ENCODE measurements at regions not wholly inside any gene's neighbourhood (a gene's known extent, or its start where the extent isn't known, plus 50 kb on each side); places are given as distances from the start of the nearest gene placed in this dataset.

DNA sequence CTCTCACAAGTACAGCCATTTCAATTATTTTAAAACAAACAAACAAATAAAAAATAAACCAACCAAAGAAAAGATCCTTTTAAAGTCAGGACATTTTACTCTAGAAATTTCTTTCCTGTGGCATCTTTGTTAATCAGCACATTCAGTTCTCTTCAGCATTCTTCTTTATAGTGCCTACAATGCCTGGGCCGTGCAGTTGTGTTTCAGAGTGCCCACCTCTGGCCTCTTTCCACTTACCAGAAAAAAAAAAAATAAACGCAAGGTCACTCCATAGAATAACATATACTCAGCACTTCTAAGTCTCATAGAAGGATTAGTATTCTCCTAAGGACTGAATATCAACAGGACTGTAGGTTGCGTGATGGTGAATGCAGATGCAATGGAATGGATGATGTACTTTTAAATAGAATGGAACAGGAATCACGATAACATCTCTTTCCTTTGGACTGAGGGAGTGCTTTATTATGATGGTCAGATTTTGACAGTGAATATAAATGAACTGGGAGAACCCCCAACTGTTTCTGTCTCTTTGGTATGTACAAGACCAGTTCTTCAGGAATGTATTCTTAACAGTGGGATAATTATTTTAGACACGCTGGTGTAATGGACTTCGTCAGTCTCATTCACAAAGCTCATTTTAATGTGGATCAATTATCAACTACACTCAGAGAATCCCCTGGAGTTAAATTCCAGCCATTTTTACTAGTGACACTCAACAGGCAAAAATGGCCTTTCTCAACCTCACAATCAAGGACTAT lies 125.0 kb upstream of the NBEA start:
- H3K36me3 ChIP-seq (ENCODE audit: control insufficient read depth, insufficient read depth, low read length): no peaks in the 10 kb centered on the region
- no peak overlapping the region for H3K4me3 ChIP-seq (ENCODE audit: extremely low read depth, insufficient read depth, low read length, poor library complexity, severe bottlenecking)
- peak overlapping the region; percentile 66 for H3K27ac ChIP-seq (ENCODE audit: low read depth, low read length, severe bottlenecking)
- H3K9me3 ChIP-seq (ENCODE audit: control insufficient read depth, low read length): peaks cover 5% of the 10 kb centered on the region
- peaks cover 6% of the 10 kb centered on the region for H3K4me1 ChIP-seq (ENCODE audit: control insufficient read depth, insufficient read depth, low read length, poor library complexity, severe bottlenecking)
- WGBS, 2 experiments (ENCODE audit: insufficient coverage in 2 of 2): 72 to 86% methylated on average over 1 to 2 of the region's 6 CpGs

DNA sequence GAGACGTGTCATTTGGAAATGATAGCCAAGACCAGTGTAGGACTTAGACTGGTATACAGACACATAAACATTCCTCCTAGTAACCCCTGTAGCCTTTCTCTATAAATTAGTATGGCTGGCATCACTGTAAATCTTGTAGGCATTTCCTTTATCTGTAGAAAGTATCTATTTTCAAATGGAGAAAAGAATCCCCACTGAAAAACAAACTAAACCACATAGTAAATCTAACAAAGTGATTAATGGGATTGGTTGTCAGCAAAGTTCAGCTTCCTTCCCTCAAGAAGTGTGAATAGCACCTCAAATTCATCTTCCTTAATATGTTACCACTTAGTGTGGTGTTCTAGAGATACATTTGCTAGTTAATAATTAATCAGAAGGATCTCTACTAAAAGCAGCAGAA lies 119.4 kb upstream of the NBEA start:
- Histone ChIP-seq H3K9me3 (ENCODE audit: control insufficient read depth, low read length) (no peaks in the 10 kb centered on the region), H3K4me1 (ENCODE audit: control insufficient read depth, insufficient read depth, low read length, poor library complexity, severe bottlenecking) (no peaks in the 10 kb centered on the region), H3K27ac (ENCODE audit: low read depth, low read length, severe bottlenecking) (no peak overlapping the region), H3K36me3 (ENCODE audit: control insufficient read depth, insufficient read depth, low read length) (no peaks in the 10 kb centered on the region), H3K4me3 (ENCODE audit: extremely low read depth, insufficient read depth, low read length, poor library complexity, severe bottlenecking) (no peak overlapping the region)
- no CpG with 5 or more reads among the region's 1 CpG for WGBS, 2 experiments (ENCODE audit: insufficient coverage in 2 of 2)

DNA sequence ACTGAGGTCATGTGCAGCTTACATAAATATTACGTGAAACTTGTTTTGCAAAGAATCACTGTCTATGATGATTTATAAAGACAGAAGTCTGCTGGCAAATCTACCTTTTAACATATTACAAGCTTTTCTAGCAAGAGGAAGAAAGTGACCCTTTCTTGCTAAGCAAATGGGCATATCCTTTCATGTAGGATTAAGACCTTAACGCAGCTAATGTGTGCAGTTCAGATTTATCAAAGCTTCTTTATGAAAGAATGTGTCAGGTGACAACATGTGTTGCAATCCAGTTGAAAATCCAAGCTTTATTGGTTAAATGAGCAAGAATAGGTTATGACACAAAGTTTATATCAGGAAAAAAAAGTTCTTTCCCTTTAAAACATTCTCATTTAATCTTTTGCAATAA lies 115.6 kb upstream of the NBEA start:
- no peaks in the 10 kb centered on the region for H3K36me3 ChIP-seq (ENCODE audit: control insufficient read depth, insufficient read depth, low read length)
- H3K4me1 ChIP-seq (ENCODE audit: control insufficient read depth, insufficient read depth, low read length, poor library complexity, severe bottlenecking): no peaks in the 10 kb centered on the region
- H3K27ac ChIP-seq (ENCODE audit: low read depth, low read length, severe bottlenecking): no peak overlapping the region
- WGBS, 2 experiments (ENCODE audit: insufficient coverage in 2 of 2): 100% methylated on average over 1 of the region's 2 CpGs; no CpG with 5 or more reads in 1 of the 2 experiments
- no peak overlapping the region for H3K4me3 ChIP-seq (ENCODE audit: extremely low read depth, insufficient read depth, low read length, poor library complexity, severe bottlenecking)
- H3K9me3 ChIP-seq (ENCODE audit: control insufficient read depth, low read length): no peaks in the 10 kb centered on the region

DNA sequence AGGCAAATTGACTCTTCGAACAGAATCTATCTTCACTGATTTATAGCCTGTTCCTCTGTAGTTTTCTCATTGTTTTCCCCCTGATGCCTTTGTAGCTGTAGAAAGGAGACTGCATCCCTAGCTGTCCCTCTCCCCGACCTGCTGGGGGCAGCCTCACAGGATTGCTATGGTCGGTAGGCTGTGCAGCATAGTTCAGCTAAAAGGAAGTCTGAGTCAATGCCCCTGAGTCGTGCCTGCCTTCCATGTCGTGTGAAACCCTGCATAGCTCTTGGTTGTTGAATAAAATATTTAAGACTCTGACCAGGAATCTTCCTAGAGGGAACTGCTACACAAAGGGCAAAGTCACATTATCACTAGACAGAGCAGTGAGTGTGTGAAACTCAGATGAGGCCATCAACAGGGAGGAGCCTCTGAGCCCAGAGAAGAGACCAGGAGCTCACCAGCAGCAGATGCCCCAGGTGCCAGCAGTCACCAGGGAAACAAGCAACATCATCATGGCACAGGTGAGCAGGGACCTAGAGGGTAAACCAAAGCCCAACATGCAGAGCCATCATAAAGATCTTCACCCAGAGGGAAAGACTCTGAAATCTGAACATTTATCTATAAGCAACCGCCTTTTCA lies 108.4 kb upstream of the NBEA start:
- no peaks in the 10 kb centered on the region for H3K4me1 ChIP-seq (ENCODE audit: control insufficient read depth, insufficient read depth, low read length, poor library complexity, severe bottlenecking)
- H3K27ac ChIP-seq (ENCODE audit: low read depth, low read length, severe bottlenecking): no peak overlapping the region
- 40 to 60% methylated on average over 1 to 4 of the region's 6 CpGs for WGBS, 2 experiments (ENCODE audit: insufficient coverage in 2 of 2)
- no peaks in the 10 kb centered on the region for H3K9me3 ChIP-seq (ENCODE audit: control insufficient read depth, low read length)
- H3K36me3 ChIP-seq (ENCODE audit: control insufficient read depth, insufficient read depth, low read length): no peaks in the 10 kb centered on the region
- no peak overlapping the region for H3K4me3 ChIP-seq (ENCODE audit: extremely low read depth, insufficient read depth, low read length, poor library complexity, severe bottlenecking)

DNA sequence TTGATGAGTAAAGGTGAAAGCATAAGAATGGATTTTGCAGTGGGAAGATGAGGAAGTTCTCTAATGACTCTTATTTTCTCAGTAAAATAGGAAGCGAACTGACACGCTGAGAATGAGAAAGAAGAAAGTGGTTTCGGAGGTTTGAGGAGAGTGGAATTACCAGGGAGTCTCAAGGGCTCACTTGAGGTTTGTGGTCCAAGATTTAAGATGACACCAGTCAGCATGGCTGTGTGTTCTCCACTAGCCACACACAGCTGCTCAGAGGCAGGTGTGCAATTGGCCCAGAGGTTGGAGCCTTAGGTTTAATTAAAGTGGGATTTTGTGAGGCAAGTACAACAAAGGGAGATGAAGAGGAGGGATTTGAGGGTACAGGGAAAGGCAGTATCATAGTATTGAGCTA lies 99.6 kb upstream of the NBEA start:
- no peak overlapping the region for H3K4me3 ChIP-seq (ENCODE audit: extremely low read depth, insufficient read depth, low read length, poor library complexity, severe bottlenecking)
- no peak overlapping the region for H3K27ac ChIP-seq (ENCODE audit: low read depth, low read length, severe bottlenecking)
- H3K9me3 ChIP-seq (ENCODE audit: control insufficient read depth, low read length): no peaks in the 10 kb centered on the region
- WGBS, 2 experiments (ENCODE audit: insufficient coverage in 2 of 2): 83 to 93% methylated on average over 3 of the region's 3 CpGs
- H3K4me1 ChIP-seq (ENCODE audit: control insufficient read depth, insufficient read depth, low read length, poor library complexity, severe bottlenecking): no peaks in the 10 kb centered on the region
- no peaks in the 10 kb centered on the region for H3K36me3 ChIP-seq (ENCODE audit: control insufficient read depth, insufficient read depth, low read length)

DNA sequence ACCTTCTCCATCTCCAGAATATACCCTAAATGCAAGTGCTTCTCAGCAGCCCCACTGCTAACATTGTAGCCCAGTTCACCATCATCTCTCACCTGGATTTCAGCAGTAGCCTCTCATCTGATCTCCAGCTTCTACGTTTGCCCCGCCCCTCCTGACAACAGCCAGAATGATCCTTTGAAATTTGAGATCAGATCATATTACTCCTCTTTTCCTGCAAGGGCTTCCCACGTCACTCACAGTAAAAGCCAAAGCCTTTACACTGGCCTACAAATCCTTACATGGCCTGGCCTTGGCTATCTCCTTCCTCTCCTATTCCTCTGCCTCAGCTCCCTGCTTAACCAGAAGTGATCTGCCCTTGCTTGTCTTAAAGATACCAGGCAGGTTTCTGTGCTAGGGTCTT lies 94.3 kb upstream of the NBEA start:
- H3K36me3 ChIP-seq (ENCODE audit: control insufficient read depth, insufficient read depth, low read length): no peaks in the 10 kb centered on the region
- H3K4me3 ChIP-seq (ENCODE audit: extremely low read depth, insufficient read depth, low read length, poor library complexity, severe bottlenecking): no peak overlapping the region
- H3K9me3 ChIP-seq (ENCODE audit: control insufficient read depth, low read length): no peaks in the 10 kb centered on the region
- 71 to 85% methylated on average over 3 of the region's 3 CpGs for WGBS, 2 experiments (ENCODE audit: insufficient coverage in 2 of 2)
- H3K27ac ChIP-seq (ENCODE audit: low read depth, low read length, severe bottlenecking): no peak overlapping the region
- no peaks in the 10 kb centered on the region for H3K4me1 ChIP-seq (ENCODE audit: control insufficient read depth, insufficient read depth, low read length, poor library complexity, severe bottlenecking)

DNA sequence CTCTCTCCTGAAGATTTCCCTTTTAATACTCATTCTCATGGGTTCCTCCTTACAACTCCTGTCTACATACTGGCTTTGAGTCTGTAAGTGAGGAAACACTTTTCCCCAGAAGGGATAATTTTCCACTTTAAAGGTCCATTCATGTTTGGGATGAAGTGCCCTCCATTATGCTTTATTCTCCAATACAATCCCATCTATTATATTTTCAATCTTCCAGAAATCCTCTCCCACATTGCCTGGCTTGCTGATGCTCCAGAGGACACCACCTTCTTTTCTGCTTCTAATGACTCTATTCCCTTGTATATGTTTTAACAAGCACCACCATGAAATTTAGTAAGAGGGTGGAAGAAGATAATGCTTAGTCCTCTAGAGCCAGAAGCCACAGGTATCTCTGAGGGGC lies 92.7 kb upstream of the NBEA start:
- no peaks in the 10 kb centered on the region for H3K36me3 ChIP-seq (ENCODE audit: control insufficient read depth, insufficient read depth, low read length)
- H3K4me3 ChIP-seq (ENCODE audit: extremely low read depth, insufficient read depth, low read length, poor library complexity, severe bottlenecking): no peak overlapping the region
- no peaks in the 10 kb centered on the region for H3K9me3 ChIP-seq (ENCODE audit: control insufficient read depth, low read length)
- H3K4me1 ChIP-seq (ENCODE audit: control insufficient read depth, insufficient read depth, low read length, poor library complexity, severe bottlenecking): no peaks in the 10 kb centered on the region
- no peak overlapping the region for H3K27ac ChIP-seq (ENCODE audit: low read depth, low read length, severe bottlenecking)

DNA sequence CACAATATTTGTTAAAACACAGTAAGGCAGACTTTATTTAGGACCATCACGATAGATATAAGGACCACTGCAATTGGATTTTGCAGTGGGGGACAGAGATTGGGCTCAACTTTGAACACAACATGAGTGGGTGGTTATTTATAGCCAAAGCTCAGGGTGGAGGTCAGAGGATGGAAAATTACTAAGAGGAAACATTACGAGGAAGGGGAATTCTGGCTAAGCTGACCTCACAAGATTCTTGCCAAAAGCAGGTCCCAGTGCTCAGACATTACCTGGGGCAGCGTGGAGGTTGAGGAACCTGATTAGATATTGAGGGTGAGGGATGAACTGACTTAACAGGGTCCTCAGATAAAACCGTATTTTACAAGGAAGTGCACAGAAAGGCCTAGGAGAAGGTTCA lies 88.9 kb upstream of the NBEA start:
- Histone ChIP-seq H3K4me3 (ENCODE audit: extremely low read depth, insufficient read depth, low read length, poor library complexity, severe bottlenecking) (no peak overlapping the region), H3K27ac (ENCODE audit: low read depth, low read length, severe bottlenecking) (no peak overlapping the region), H3K4me1 (ENCODE audit: control insufficient read depth, insufficient read depth, low read length, poor library complexity, severe bottlenecking) (no peaks in the 10 kb centered on the region), H3K9me3 (ENCODE audit: control insufficient read depth, low read length) (no peaks in the 10 kb centered on the region), H3K36me3 (ENCODE audit: control insufficient read depth, insufficient read depth, low read length) (no peaks in the 10 kb centered on the region)
- 92 to 95% methylated on average over 2 to 3 of the region's 4 CpGs for WGBS, 2 experiments (ENCODE audit: insufficient coverage in 2 of 2)

DNA sequence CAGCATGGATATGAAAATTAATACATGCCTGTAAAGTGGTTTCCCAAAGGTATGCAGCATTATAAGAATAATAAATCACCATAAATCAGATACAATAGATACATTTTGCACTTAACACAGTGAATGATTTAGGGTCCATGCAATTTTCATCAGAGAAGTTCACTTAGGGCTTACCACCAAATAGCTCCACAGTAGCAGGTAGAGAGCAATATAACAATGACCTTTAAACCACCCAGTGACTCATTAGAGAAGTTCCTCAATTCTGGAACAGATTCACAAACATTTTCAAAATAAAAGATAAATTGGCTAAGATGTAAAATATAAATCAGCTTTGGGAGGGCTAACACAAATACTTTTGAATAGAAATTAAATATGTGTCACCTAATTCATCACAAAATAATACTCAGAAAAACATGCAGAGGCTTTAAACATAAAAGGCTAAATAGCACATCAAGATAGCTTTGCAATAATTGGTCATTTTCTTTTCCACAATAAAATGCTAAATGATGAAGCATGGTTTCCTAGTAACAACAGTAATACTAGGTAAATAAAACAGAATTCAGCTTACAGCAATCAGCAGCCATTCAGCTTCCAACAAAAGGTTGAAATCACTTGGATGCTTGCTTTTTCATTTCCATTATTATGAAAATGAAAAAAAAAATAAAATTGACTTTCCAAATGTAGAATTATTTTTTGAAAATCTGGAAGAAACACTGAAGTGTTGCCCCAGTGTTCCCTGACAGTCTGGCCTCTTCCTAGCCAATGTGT lies 84.3 kb upstream of the NBEA start:
- H3K9me3 ChIP-seq (ENCODE audit: control insufficient read depth, low read length): no peaks in the 10 kb centered on the region
- no peaks in the 10 kb centered on the region for H3K36me3 ChIP-seq (ENCODE audit: control insufficient read depth, insufficient read depth, low read length)
- H3K27ac ChIP-seq (ENCODE audit: low read depth, low read length, severe bottlenecking): no peak overlapping the region
- H3K4me1 ChIP-seq (ENCODE audit: control insufficient read depth, insufficient read depth, low read length, poor library complexity, severe bottlenecking): no peaks in the 10 kb centered on the region
- H3K4me3 ChIP-seq (ENCODE audit: extremely low read depth, insufficient read depth, low read length, poor library complexity, severe bottlenecking): no peak overlapping the region

DNA sequence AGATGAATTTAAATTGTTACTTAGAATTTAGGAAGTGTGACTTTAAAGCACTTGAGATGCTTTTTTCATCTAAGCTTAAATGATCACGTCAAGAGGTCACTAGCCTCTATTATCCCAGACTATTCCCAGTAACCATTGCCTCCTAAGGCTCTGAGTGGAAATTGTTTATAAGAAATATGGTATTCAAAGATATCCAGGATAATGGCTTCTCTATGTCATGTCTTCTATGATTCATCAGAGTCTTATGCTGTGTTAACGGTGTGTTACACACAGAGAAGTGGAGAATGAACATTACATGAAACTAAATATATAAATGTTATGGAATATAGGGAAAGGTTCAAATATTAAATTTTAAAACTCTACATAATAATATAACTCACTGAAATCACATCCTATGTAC lies 79.8 kb upstream of the NBEA start:
- H3K4me1 ChIP-seq (ENCODE audit: control insufficient read depth, insufficient read depth, low read length, poor library complexity, severe bottlenecking): no peaks in the 10 kb centered on the region
- H3K27ac ChIP-seq (ENCODE audit: low read depth, low read length, severe bottlenecking): no peak overlapping the region
- H3K4me3 ChIP-seq (ENCODE audit: extremely low read depth, insufficient read depth, low read length, poor library complexity, severe bottlenecking): no peak overlapping the region
- H3K9me3 ChIP-seq (ENCODE audit: control insufficient read depth, low read length): no peaks in the 10 kb centered on the region
- WGBS, 2 experiments (ENCODE audit: insufficient coverage in 2 of 2): no CpG with 5 or more reads among the region's 2 CpGs
- H3K36me3 ChIP-seq (ENCODE audit: control insufficient read depth, insufficient read depth, low read length): no peaks in the 10 kb centered on the region

DNA sequence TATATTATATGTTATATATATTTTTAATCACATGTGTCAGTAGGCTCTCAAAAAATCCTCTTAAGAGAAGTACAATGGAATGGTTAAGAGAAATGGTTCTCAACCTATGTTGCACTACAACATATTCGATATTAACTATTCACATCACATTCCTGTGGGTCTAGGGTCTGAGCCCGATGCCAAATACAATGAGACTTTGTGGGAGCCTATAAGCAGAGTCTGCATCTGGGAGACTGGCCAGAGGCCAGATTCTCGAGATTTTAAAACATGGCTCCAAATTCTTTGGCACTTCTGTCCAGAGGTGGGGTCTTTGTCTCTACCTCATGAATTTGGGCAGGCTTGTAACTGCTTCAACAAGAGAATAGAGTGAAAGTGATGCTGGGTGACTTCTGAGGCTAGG lies 79.4 kb upstream of the NBEA start:
- H3K9me3 ChIP-seq (ENCODE audit: control insufficient read depth, low read length): no peaks in the 10 kb centered on the region
- H3K27ac ChIP-seq (ENCODE audit: low read depth, low read length, severe bottlenecking): no peak overlapping the region
- peaks cover 2% of the 10 kb centered on the region for H3K4me1 ChIP-seq (ENCODE audit: control insufficient read depth, insufficient read depth, low read length, poor library complexity, severe bottlenecking)
- H3K36me3 ChIP-seq (ENCODE audit: control insufficient read depth, insufficient read depth, low read length): no peaks in the 10 kb centered on the region
- H3K4me3 ChIP-seq (ENCODE audit: extremely low read depth, insufficient read depth, low read length, poor library complexity, severe bottlenecking): no peak overlapping the region
- WGBS, 2 experiments (ENCODE audit: insufficient coverage in 2 of 2): 86 to 100% methylated on average over 2 of the region's 3 CpGs
